Sigmoid colon (tissue), 4 donors: ENCODE measurements at regions not wholly inside any gene's neighbourhood (a gene's known extent, or its start where the extent isn't known, plus 50 kb on each side); places are given as distances from the start of the nearest gene placed in this dataset.

ENCODE experiments used
- CTCF ChIP-seq, 4 experiments: fragments of 450-650 bp in 3 of 4; fragments of 200-600 bp in 1 of 4; IDR thresholded peaks; one replicate each; pipeline ENCODE4 v1.5.1; 2016 to 2019; ENCODE audit warnings: antibody characterized with exemption in 4 of 4, mild to moderate bottlenecking in 3 of 4, moderate library complexity in 2 of 4
- EP300 ChIP-seq, 4 donors: sonication (generic); formaldehyde crosslinking; IDR thresholded peaks; one replicate each; pipeline ENCODE4 v1.6.1; 2017; ENCODE audit warnings: antibody characterized with exemption in 4 of 4
- POLR2A ChIP-seq, 2 donors: fragments of 450-650 bp; IDR thresholded peaks; one replicate each; pipeline ENCODE4 v1.6.1; 2016; ENCODE audit warnings: antibody characterized with exemption in 2 of 2, mild to moderate bottlenecking in 2 of 2, moderate library complexity in 2 of 2
- POLR2AphosphoS5 ChIP-seq, 4 donors: sonication (generic); formaldehyde crosslinking; IDR thresholded peaks; one replicate each; pipeline ENCODE4 v1.6.1; 2017; ENCODE audit warnings: antibody characterized with exemption in 4 of 4

- TF ChIP-seq POLR2A (IDR thresholded peaks at IDR 0.05) (no peak), CTCF (IDR thresholded peaks at IDR 0.05) (no peak), POLR2AphosphoS5 (IDR thresholded peaks at IDR 0.05) (no peak), EP300 (IDR thresholded peaks at IDR 0.05) (no peak)
Measured at GRCh38 chr2:188902901-188903491, 71.2 kb upstream of the COL3A1 start.
